ENCODE measurements at regions not wholly inside any gene's neighbourhood (a gene's known extent, or its start where the extent isn't known, plus 50 kb on each side); places are given as distances from the start of the nearest gene placed in this dataset.
"Not testable (repeated sequence)": the region's sequence is repeated elsewhere in the genome, so short reads cannot be mapped to it uniquely, and the experiment has no call there.

DNA sequence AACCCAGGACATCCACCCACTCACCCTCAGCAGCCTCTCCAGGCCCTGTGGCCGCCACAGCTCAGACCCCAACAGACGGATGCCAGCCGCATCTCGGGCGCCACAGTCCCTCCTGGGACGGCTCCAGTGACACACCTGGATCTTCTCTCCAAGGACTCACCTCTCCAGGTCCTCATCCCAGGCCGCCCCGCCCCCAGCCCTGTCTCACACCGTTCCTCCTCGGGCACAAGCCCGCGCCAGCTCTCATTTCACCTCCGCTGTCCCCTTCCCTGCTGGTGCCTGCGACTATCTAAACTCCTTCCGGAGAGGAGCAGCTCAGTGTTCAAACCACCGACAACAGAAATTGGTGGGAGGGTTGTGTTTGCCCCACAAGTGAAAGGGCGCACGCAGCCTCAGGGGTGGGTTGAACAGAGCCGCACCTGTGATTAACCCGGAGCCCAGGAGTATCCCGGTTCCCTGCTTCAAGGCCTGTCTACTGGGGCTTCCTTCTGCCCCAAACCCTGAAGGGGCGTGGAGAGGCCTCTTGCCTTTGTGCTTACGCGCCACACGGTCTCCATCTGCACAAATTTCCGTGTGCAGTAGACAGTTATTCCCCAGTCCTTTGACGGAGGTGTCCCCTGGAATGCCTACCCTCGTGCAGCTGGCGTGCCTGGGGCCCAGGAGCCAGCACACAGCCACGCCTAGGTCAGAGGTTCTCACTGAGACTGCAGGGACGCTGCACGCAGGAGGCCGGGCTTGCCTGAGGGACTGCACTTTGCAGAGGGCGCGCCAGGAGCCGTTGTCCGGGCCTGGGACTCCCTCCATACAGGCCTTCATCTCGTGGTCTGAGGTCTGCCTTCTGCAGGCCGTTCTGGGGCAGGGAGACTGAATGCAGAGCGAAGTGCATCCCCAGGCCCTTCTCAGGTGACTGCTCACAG, 232.7 kb downstream of the DLL1 start:
- DNase-seq (ENCODE audit: low spot score), result no peak

DNA sequence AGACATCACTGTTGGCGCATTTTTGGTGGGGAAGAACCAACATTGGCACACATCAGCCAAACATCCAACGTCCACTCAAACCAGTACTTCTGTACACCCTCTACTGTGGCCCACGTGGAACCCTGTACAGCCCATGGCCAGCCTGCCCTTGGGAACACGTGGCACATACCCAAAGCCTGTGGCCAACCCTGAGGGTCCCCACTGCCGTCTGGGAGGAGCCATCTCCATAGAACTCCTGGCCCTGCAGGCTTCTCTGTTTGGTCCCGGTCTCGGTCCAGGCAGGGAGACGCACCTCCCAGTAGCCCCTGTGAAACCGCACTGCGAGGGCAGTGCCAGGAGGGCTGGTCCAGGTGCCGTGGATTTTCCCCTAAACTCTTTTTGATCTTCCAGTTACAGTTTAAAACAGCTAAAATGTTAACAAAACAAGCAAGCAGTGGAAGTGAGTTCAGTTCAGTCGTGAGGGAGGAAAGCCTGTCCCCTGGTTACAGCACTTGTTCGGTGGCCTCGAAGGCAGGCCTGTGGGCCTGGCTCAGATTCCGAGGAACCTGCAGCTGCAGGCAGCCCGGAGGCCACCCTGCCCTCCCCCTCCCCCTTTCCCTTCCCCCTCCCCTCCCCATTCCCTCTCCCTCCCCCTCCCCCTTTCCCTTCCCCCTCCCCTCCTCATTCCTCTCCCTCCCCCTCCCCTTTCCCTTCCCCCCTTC, 233.7 kb downstream of the DLL1 start:
- no peak for DNase-seq (ENCODE audit: low spot score)

DNA sequence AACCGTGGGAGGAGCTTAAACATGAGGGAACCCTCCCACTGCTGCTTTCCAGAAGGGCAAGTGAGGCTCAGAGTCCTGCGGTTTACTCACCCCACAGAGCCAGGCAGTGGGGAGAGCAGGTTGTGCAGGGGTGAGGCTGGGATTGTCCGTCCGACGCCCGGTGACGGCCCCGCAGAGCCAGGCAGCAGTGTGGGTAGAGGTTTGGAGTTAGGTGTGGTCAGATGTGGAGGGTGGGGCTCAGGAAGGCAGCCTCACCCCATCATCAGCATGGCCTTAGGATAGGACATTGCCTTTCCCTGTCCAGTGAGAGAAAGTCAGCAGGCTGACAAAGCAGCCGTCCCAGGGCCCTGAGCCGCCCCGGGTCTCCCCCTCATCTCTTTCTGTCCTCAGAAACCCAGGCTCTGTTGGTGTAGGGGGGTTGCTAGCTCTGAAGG, 234.6 kb downstream of the DLL1 start:
- DNase-seq (ENCODE audit: low spot score), result no peak

DNA sequence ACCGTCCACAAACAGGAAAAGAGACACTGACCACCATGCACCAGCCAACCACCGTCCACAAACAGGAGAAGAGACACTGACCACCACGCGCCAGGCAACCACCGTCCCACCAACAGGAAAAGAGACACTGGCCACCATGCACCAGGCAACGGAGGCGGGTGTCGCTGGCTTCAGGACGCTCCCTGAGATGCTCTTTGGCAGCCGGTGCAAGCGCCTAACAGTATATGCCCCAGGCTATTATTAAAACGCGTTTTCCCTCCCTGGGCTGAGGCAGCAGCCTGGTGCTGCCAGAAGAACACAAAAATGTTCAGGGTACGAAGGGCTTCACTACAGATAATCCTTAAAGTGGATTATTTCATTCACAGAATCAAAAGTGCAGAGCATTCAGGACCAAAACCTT, 235.1 kb downstream of the DLL1 start:
- DNase-seq (ENCODE audit: low spot score), result not testable (repeated sequence)

DNA sequence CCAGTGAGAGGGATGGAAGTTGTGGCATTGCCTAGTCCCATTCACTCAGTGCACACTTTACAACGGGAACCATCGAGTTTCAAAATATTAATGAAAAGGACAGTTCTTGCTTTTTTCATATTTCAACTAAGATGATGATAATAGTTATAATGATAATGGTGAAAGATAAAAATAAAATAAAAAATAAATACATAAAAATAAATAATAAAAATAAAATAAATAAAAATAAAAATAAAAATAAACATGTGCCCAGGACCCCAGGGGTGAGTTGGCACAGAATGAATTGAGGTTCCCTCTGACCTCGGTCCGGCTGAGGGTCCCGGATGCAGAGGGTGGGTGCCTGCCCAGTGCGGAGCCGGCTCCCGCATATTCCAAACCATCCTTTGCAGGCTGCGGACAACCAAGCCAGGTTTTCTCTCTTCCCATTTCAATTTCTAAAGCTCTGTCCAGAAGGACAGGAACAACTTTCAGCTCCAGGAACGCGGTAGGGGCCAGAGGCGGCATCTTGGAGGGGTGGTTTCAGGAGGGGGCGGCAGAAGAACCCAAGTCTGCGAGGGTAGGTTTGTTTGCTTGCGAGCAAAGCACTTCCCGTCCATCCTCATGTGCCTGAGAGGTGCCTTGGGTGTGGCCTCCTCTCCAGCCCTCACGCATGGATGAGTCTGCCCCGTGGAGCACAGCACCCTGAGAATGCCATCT, 236.8 kb downstream of the DLL1 start:
- DNase-seq (ENCODE audit: low spot score), result no peak

DNA sequence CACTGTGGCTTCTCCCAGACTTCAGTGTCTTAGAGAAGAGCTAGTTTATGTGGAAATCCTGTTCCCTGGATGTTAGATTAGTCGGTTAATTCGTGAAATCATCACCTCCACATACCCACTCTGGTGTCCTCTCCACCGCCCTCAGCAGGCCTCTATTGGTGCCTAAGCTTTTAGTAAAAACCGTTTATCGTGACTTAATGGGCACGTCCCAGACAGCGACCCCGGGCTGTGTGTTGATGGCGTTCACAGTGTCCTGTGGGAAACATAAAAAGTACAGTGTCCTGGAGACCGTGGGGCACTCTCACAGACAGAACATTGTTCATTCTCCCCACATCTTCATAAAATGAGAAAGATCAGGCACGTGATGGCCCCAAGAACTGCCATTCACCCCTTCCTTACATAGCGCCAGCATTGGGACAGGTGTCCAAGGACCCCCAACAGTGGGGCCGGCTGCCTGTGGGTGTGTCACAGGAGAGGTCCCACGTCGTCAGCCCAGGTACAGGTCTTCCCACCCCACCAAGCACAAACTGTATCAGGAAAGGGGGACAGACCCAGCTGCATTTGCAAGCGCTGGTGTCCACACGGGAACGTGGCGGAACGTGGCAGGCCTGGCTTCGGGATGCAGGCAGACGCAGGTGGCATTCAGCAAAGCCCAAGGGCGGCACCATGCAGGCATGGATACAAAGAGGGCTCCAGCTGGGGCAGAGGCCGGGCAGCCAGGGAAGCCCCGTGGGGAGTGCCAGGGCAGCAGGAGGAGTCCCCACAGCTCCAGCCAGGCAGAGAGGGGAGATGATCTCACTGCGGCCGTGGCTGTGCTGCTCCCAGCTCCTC, 237.7 kb downstream of the DLL1 start:
- no peak for DNase-seq (ENCODE audit: low spot score)

DNA sequence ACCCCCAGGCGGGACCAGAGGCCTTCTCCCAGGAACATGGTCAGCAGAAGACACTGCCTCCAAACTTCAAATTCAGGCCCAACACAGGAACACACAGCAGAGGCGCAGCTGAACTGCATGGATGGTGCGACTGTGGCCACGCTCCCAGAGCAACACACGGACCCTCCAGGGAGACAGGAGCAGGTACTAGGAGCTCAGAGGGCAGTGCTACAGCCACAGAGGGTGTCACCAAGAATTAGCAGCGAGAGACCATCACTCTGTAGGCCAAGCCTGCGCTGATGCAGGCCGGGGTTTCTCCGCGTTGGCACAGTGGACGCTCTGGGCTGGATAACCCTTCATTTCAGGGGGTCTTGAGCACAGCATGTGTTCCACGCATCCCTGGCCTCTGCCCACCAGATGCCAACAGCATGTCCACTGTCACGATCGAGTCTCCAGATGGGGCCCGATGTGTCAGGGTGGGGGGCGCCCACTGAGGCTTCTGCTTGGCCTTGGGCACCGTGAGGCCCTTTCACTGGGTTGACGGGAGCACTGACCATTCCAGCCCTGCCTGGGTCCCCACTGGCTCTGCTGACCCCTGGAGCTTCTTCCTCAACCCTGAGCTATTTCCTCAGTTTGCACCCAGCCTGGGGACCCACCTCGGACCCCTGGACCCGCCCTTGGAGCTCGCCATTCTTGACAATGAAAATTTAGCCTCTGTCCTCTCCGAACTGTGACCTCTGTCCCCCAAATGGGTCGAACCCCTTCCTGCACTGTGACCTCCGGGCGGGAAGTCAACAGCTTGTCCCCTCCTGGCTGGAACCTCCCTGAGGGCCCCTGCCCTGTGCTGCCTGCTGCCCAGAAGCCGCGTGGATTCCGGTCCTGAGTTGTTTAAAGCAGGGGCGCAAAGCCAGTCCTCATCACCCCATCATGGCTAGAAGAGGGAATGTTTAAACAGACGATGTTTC, 239.4 kb downstream of the DLL1 start:
- no peak for DNase-seq (ENCODE audit: low spot score)

DNA sequence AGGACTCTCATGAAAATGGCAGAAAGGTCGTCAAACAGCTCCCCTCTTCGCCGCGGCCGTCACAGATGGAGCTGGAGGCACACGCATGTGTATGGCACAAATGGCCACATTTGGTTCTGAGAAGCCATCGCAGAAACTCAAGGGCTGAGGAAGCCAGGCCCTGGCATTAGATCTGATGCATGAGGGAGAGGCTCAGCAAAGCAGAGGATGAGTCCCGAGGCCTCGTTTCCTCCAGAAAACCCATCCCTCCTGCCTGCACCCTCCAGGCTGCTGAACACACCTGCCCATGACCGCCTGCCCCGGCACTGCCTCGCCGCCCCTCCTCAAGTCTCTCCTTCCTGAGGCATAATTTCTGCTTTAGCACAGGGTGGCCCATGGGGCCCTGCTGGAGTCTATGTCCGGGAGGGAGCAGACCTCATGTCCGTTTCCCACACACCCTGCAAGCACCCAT, 240.3 kb downstream of the DLL1 start:
- DNase-seq (ENCODE audit: low spot score), result no peak

DNA sequence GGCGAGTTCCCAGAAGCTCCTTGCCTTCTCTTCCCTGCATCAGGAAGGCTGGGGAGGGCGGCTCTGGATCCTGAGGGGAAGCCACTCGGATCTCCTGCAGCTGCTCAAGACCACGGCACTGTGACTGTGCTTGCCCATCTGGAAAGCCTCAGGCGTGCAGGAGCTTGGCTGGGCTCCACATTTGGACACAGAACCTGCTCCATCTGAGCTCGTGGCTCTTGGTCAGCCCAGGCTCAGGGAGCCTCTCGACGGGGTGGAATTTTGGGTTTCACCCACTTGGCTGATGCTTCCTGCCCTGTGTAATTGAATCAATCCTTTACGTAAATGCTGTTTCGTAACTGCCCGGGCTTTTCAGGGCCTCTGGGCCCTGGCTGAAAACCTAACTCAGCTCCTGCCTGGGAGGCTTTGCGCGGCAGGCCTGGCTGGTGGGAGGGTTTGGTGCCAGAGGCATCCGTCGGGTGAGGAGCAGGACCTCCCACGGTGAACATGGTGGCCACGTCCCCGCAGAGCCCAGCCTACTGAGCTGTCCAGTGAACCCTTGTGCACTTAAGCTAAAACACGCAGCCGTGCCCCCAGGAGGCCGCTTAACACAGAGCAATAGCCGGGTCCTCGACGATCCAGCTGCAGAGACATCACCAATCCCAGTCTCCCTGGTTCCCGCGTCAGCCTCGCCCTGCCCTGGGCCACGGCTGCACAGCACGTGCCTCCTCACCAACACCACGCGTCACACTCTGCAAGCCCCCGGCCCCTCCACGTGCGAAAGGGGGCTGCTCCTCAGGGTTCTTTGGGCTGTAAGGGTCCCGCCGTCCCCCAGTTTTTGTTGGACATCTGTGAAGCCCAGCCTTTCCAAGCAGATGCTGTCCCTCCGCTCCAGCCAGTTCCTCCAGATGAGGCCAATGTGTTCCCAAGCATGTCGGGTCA, 241.0 kb downstream of the DLL1 start:
- DNase-seq (ENCODE audit: low spot score), result no peak

DNA sequence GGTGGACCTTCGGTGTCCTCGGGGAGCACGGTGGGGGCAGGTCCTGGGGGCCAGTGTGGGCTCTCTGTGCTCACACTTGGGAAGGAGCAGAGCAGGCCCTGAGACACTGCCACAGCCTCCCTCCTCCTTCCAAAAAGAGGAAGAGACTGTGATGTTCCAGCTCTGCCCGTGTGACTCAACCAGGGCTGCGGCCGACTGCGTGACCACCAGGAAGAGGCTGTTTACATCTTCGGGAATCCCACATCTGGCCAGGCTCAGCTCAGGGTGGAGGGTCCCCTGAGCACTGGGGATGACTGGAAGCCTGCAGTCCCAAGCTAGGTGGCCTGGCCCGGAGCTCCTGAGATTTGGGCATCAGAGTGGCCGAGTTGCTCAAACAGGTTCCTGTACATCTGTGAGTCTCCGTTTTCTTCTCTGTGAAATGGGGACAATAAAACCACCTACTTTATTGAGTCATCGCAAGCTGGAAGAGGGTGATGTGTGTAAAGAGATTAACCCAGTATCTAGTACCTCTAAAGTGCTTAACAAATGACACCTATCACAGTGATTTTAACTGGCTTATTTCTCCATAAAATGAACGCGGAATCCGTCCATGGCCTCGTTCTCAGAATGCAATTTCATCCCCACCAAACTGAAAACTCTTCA, 242.1 kb downstream of the DLL1 start:
- no peak for DNase-seq (ENCODE audit: low spot score)

DNA sequence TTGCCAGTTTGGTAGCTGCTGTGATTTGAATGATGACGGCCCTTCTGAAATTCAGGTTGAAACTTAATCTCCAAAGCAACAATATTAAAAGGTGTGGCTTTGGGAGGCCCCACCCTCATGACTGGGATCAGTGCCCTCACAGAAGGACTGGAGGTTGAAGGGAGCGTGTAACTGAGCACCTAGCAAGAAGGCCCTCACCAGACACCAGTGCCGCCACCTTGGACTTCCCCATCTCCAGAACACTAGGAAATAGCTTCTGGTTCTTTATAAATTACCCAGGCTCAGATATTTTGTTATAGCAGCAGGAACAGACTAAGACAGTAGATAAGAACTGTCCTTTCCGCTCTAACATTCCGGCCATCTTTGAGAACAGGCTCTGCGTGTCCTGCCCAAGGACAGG, 243.1 kb downstream of the DLL1 start:
- no peak for DNase-seq (ENCODE audit: low spot score)

DNA sequence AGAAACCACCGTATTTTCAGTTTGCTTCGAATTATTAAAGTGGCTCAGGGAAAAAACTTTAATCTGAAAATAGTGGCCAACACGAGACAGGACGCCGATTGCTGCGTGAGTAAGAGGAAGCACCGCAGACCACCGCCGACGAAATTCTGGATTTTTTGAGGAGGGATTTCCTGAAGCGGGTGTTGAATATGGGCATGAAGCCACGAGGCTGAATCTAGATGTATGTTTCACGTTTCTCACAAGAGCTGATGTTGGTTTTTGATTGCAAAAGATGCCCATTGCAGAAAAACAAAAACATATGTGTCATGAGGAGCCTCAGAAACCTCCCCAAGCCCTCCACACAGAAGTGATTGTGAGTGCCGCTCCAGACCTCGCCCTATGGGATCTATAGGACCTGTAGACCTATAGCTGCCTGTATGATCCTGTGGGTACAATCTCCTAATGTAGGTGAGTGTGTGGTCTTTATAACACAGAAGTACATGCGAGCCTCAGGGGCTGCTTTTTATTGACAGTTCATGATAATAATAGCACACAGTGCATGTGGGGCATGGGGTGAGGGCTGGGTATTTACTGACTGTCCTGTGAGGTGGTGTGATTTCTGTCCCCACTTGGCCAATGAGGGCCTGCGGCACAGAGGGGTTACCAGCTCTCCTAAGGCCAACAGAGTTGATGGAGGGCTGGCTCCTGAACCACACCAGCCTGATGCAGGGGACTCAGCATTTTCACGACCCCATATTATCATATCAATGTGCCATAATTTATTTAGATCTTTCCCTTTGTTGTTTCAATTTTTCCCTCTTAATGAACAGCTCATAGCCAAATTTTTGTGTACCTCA, 243.9 kb downstream of the DLL1 start:
- no peak for DNase-seq (ENCODE audit: low spot score)

DNA sequence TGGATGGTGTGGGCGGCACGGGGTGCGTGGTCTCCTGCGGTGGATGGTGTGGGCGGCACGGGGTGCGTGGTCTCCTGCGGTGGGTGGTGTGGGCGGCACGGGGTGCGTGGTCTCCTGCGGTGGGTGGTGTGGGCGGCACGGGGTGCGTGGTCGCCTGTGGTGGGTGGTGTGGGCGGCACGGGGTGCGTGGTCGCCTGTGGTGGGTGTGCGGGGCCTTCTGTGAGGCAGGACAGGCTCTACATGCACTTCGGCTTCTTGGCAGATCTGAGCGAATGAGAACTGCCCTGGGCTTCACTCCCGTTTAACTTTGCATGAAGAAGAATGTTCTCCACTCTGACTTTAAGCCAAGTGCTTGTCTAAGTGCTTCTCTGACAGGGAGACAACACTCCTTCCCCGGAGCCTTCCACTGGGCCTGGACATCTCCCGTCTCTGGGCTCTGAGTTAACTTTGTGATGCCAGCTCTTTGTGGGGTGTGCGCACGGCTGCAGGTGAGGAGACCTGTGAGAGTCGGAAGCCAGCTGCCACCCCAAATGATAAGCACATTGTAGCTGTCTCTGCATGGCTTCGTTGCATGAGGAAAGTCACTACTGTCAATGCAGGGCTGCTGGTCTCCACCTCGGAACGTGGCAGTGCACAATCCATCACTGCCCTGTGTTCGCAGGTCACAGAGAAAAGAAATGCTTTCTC, 244.8 kb downstream of the DLL1 start:
- no peak for DNase-seq (ENCODE audit: low spot score)

DNA sequence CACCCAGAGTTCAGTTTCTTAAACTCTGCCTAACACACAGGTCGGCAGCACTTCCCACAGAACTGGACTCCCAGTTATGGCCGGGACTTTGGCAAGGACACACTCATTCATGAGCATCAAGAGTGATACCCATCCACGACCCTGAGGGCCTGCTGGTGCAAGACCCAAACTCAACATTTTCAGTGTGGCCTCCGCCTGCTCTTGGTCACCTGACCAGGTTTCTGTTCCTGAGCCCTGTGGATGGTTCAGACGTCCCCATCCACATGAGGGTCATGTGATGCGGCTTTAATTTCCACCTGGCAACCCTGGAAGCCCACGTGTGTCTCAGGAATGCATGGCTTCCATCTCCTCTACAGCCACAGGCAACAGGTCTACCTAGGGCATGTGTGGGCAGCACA, 245.3 kb downstream of the DLL1 start:
- no peak for DNase-seq (ENCODE audit: low spot score)

DNA sequence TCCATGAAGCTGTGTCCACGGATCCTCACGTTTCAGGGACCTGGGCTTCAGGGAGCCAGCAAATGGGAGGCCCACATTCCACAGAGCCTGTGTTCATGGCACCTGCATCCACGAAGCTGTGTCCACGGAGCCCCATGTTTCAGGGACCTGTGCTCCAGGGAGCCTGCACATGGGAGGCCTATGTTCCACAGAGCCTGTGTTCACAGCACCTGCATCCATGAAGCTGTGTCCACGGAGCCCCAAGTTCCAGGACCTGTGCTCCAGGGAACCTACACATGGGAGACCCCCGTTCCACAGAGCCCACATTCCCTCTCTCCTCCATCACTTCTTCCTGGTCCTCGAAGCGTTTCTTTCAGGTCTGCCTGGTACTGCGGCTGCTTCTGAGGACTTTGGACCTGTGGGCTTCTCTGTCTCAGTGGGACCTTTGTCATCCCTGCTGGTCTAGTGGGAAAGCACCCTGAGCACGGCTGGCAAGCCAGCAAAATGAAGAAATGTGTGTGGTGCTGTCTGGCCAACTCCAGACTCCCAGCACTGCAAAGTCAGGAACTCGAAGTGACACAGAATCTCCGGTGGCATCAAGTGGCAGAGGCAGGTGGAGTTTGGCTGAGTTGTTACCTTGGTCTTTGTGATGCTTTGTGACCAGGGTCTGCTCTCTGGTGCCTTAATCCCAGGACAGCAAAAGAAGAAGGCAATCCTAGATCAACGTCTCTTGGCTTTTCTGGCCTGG, 245.9 kb downstream of the DLL1 start:
- no peak for DNase-seq (ENCODE audit: low spot score)

DNA sequence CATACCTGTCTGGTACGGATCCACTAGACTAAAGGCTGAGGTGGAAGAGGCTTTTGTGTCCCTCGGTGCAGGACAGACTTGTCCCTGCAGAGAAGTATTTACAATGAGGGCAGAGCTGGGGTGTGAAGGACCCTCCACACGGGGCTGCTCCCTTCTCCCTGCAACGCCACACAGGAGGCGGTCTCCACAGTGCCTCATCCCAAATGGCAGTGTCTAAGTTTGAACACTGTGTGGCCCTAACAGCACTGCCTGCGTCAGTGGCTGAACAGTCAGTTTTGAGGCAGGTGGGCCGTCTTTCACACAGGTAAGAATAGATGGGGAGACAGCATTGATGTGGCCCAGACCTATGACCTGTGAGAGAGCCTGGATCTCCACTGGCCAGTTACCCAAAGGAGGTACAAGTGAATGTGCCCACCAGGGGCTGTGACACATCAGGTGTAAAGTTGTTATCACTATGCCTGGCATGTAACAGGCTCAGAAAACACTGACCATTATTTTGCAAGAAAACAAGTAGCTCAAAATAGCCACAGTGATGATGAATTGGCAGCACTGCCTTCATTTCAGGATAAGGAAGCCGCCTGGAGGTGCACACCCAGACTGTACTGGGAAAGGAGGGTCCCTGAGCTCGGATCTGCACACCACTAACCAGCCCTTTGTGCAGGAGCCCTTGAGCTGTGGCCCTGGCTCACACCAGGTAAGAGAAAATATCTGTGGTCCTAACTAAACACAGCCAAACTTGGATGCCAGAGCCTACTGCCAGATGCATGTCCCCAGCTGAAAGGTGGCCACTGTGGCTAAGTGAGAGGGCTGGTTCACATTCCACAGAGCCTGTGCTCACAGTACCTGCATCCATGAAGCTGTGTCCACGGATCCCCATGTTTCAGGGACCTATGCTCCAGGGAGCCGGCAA, 246.7 kb downstream of the DLL1 start:
- DNase-seq (ENCODE audit: low spot score), result no peak

Data from hematopoietic multipotent progenitor cell treated with erythropoietin and hydrocortisone succinate and interleukin-3 and kit ligand, for 17 days (in vitro differentiated cells).